Astrocyte (in vitro differentiated cells and primary cell): ENCODE measurements at regions not wholly inside any gene's neighbourhood (a gene's known extent, or its start where the extent isn't known, plus 50 kb on each side); places are given as distances from the start of the nearest gene placed in this dataset.

Experiments used
- DNase-seq: peaks from one replicate; pipeline ENCODE4 v3.0.0-alpha.2; 2010; ENCODE audit warnings: low read depth
- FAIRE-seq: peaks from 2 replicates; lab custom pipeline; 2011; peaks lifted over from hg19 to GRCh38; lab: Jason Lieb, UNC
- H2AFZ ChIP-seq: 2 replicates; pipeline ENCODE4 v1.6.0; 2012; ENCODE audit warnings: low read depth, low read length, inconsistent platforms
- H3K27ac ChIP-seq: 2 replicates; pipeline ENCODE4 v1.5.1; 2011; ENCODE audit warnings: low read depth, low read length, inconsistent platforms
- H3K27me3 ChIP-seq: 2 replicates; pipeline ENCODE4 v1.6.0; 2011; ENCODE audit warnings: low read length, inconsistent platforms; ENCODE audit not compliant: insufficient read depth
- H3K36me3 ChIP-seq: 2 replicates; pipeline ENCODE4 v1.5.1; 2011; ENCODE audit warnings: low read length, inconsistent platforms; ENCODE audit not compliant: insufficient read depth
- H3K4me1 ChIP-seq: 2 replicates; pipeline ENCODE4 v1.5.1; 2011; ENCODE audit warnings: low read length, inconsistent platforms; ENCODE audit not compliant: insufficient read depth
- H3K4me2 ChIP-seq: 2 replicates; pipeline ENCODE4 v1.6.0; 2012; ENCODE audit warnings: low read length, inconsistent platforms
- H3K4me3 ChIP-seq: 2 replicates; pipeline ENCODE4 v1.5.1; 2011; ENCODE audit warnings: low read depth, mild to moderate bottlenecking, low read length, inconsistent platforms; ENCODE audit not compliant: insufficient read depth
- H3K79me2 ChIP-seq: 2 replicates; pipeline ENCODE4 v1.6.0; 2012; ENCODE audit warnings: mild to moderate bottlenecking, low read length, inconsistent platforms; ENCODE audit not compliant: insufficient read depth
- H3K9ac ChIP-seq: 2 replicates; pipeline ENCODE4 v1.6.0; 2012; ENCODE audit warnings: mild to moderate bottlenecking, low read length, inconsistent platforms
- H3K9me3 ChIP-seq: 2 replicates; pipeline ENCODE4 v1.5.1; 2012; ENCODE audit warnings: low read depth, mild to moderate bottlenecking, low read length, inconsistent platforms; ENCODE audit not compliant: insufficient read depth
- H4K20me1 ChIP-seq: 2 replicates; pipeline ENCODE4 v1.6.0; 2012; ENCODE audit warnings: low read length, inconsistent platforms; ENCODE audit not compliant: insufficient read depth
- H3K27ac Mint-ChIP-seq: one replicate; pipeline ENCODE4 v1.8.0; 2021; ENCODE audit warnings: mild to moderate bottlenecking, mixed read lengths; ENCODE audit not compliant: unreplicated experiment
- H3K27me3 Mint-ChIP-seq: one replicate; pipeline ENCODE4 v1.8.0; 2021; ENCODE audit warnings: low read depth, mixed read lengths; ENCODE audit not compliant: unreplicated experiment
- H3K36me3 Mint-ChIP-seq: one replicate; pipeline ENCODE4 v1.8.0; 2021; ENCODE audit warnings: low read depth, mixed read lengths; ENCODE audit not compliant: unreplicated experiment
- H3K4me1 Mint-ChIP-seq: one replicate; pipeline ENCODE4 v1.8.0; 2021; ENCODE audit warnings: low read depth, mixed read lengths; ENCODE audit not compliant: unreplicated experiment
- H3K4me3 Mint-ChIP-seq: one replicate; pipeline ENCODE4 v1.8.0; 2021; ENCODE audit warnings: mild to moderate bottlenecking, moderate library complexity, mixed read lengths; ENCODE audit not compliant: unreplicated experiment
- H3K9me3 Mint-ChIP-seq: one replicate; pipeline ENCODE4 v1.8.0; 2021; ENCODE audit warnings: mild to moderate bottlenecking, mixed read lengths; ENCODE audit not compliant: unreplicated experiment
- EZH2 ChIP-seq: IDR thresholded peaks from 2 replicates; pipeline ENCODE4 v1.6.1; 2012; ENCODE audit warnings: mild to moderate bottlenecking, low read length, inconsistent platforms; ENCODE audit not compliant: insufficient read depth
- TF ChIP-seq, protein P1 (sequence below): IDR thresholded peaks from 2 replicates; pipeline ENCODE4 v1.5.1; 2011; ENCODE audit warnings: low read depth, mild to moderate bottlenecking, inconsistent platforms, low read length, moderate library complexity; ENCODE audit not compliant: insufficient read depth

DNA sequence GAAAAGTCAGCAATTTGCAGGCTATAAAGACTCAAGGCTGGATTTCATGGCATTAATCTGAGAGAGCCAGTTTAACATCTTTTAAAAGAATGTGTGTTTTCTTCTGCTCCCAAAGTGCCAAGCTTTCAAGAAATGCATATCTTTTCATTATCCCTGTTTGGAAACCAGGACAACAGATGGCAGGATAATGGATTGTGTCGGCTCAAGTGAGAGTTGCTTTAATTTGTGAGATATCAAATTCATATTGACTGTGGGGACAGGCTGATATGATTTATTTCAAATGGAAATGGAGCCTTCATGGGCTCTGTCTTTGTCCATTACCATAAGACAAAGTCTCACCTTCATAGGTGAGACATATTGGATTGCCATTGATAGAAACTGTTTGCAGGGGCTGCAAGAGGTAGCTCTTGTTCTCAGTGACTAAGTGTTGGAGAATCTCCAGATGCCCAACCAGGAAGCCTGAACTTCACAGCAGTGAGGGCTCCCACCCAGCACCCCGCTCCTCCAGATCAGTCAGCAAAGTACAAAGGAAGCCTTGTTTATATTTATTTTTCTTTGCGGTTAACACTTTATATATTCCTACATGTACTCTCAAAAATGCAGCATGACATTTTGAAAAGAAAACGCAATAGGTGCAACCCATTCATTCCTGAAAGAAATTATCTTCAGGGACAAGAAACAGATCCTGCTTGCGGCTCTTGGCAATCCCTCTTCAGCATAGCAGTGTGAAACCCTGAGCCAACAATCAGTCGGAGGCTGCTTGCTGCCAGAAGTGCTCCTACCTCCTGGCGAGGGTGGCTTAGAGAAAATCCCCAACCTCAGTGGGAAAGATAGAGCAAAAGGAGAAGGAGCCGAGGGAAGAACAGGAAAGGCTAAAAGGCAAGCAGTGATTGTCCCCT is 65.8 kb upstream of the ATL2 start:
- Histone ChIP-seq H3K27me3 (peaks cover 47% of the 10 kb centered on the region), H3K9ac (no peak overlapping the region), H3K4me2 (peak overlapping the region; percentile 58), H4K20me1 (no peaks in the 10 kb centered on the region), H3K4me1 (peaks cover 14% of the 10 kb centered on the region), H3K79me2 (no peaks in the 10 kb centered on the region), H3K36me3 (no peaks in the 10 kb centered on the region), H3K27ac (no peak overlapping the region), H3K9me3 (no peaks in the 10 kb centered on the region), H2AFZ (no peak overlapping the region), H3K4me3 (no peak overlapping the region)
- peak; percentile 84 for DNase-seq
- TF ChIP-seq, protein P1, sequence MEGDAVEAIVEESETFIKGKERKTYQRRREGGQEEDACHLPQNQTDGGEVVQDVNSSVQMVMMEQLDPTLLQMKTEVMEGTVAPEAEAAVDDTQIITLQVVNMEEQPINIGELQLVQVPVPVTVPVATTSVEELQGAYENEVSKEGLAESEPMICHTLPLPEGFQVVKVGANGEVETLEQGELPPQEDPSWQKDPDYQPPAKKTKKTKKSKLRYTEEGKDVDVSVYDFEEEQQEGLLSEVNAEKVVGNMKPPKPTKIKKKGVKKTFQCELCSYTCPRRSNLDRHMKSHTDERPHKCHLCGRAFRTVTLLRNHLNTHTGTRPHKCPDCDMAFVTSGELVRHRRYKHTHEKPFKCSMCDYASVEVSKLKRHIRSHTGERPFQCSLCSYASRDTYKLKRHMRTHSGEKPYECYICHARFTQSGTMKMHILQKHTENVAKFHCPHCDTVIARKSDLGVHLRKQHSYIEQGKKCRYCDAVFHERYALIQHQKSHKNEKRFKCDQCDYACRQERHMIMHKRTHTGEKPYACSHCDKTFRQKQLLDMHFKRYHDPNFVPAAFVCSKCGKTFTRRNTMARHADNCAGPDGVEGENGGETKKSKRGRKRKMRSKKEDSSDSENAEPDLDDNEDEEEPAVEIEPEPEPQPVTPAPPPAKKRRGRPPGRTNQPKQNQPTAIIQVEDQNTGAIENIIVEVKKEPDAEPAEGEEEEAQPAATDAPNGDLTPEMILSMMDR = no peak
- no peak for TF ChIP-seq EZH2
- Mint-ChIP-seq H3K4me1 (peaks cover 20% of the 10 kb centered on the region), H3K9me3 (no peaks in the 10 kb centered on the region), H3K27me3 (peaks cover 26% of the 10 kb centered on the region), H3K36me3 (no peaks in the 10 kb centered on the region), H3K27ac (no peak overlapping the region), H3K4me3 (no peak overlapping the region)
- FAIRE-seq = no peak

DNA sequence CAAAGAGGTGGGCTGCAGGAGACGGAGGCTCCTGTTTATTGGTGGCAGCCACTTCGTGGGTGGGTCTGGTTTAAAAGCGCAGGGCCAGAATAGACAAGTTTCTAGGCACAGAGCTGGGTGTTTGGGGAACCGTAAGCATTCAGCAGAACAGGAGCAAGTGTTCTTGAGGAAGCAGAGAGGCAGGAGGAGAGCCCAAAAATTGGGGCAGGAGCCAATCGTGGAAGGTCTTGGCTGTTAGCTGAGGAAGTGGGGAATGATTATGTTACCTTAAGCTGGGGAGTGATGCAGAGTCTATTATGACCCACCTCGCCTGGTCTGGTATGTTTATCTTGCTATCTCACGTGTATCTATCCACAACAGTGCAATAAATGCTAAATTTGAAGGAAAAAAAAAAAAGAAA is 64.3 kb upstream of the ATL2 start:
- H3K4me3 Mint-ChIP-seq = no peak overlapping the region

More for the DNA sequence above, 64.3 kb upstream of the ATL2 start:
- Mint-ChIP-seq H3K9me3 (no peaks in the 10 kb centered on the region), H3K4me1 (peaks cover 15% of the 10 kb centered on the region), H3K36me3 (no peaks in the 10 kb centered on the region), H3K27ac (no peak overlapping the region), H3K27me3 (peaks cover 16% of the 10 kb centered on the region)
- Histone ChIP-seq H3K27ac (no peak overlapping the region), H3K4me3 (no peak overlapping the region), H3K27me3 (peaks cover 38% of the 10 kb centered on the region), H3K36me3 (no peaks in the 10 kb centered on the region), H3K4me2 (no peak overlapping the region), H2AFZ (no peak overlapping the region), H3K4me1 (peaks cover 14% of the 10 kb centered on the region), H3K79me2 (no peaks in the 10 kb centered on the region), H4K20me1 (no peaks in the 10 kb centered on the region), H3K9ac (no peak overlapping the region), H3K9me3 (no peaks in the 10 kb centered on the region)
- TF ChIP-seq, protein P1 = no peak
- TF ChIP-seq EZH2 = no peak
- DNase-seq = no peak
- FAIRE-seq = no peak
